ENCODE measurements at regions not wholly inside any gene's neighbourhood (a gene's known extent, or its start where the extent isn't known, plus 50 kb on each side); places are given as distances from the start of the nearest gene placed in this dataset.

DNA sequence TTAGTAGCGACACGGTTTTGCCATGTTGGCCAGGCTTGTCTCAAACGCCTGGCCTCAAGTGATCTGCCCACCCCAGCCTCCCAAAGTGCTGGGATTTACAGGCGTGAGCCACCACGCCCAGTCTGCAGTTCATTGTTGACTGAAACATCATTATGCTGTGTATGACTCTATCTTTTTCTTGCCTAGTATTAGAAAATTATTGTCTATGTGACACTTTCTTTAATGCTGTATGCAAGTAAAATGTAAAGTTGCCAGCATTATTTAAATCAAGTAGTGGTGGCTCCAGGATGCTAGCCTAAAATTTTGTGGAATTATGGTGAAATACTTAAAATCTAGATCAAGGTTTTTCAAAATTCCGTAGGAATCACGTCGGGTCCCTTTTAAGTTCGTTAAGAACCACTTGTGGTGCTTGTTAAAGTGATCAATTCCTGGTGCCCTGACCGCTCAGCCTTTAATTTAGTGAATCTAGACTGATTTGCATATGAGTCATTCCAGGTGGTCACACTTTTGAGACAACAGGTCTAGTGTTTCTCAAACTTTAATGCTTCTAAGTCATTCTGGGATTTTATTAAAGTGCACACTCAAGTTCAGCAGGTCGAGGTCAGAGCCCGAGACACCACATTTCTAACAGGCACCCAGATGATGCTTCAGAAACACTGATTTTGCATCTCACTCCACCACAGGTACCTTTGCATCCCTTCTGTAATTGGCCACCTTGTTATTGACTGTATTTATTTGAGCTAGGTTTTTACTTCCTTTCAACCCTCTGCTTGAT, 132.6 kb upstream of the MTHFD1L start:
- Histone ChIP-seq H3K9me3 (no peaks in the 10 kb centered on the region), H3K36me3 (peaks cover 0 to 12% (median 4%) of the 10 kb centered on the region in 4 donors), H3K4me1 (no peaks in the 10 kb centered on the region), H3K27ac (no peak overlapping the region), H3K4me3 (no peak overlapping the region), H3K27me3 (no peaks in the 10 kb centered on the region)
- no peak for DNase-seq
- no peak for TF ChIP-seq POLR2A (IDR thresholded peaks at IDR 0.05)
- no peak for TF ChIP-seq POLR2AphosphoS5 (IDR thresholded peaks at IDR 0.05)
- TF ChIP-seq, protein P1, sequence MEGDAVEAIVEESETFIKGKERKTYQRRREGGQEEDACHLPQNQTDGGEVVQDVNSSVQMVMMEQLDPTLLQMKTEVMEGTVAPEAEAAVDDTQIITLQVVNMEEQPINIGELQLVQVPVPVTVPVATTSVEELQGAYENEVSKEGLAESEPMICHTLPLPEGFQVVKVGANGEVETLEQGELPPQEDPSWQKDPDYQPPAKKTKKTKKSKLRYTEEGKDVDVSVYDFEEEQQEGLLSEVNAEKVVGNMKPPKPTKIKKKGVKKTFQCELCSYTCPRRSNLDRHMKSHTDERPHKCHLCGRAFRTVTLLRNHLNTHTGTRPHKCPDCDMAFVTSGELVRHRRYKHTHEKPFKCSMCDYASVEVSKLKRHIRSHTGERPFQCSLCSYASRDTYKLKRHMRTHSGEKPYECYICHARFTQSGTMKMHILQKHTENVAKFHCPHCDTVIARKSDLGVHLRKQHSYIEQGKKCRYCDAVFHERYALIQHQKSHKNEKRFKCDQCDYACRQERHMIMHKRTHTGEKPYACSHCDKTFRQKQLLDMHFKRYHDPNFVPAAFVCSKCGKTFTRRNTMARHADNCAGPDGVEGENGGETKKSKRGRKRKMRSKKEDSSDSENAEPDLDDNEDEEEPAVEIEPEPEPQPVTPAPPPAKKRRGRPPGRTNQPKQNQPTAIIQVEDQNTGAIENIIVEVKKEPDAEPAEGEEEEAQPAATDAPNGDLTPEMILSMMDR (IDR thresholded peaks at IDR 0.05) = no peak
- no peak for TF ChIP-seq EP300 (IDR thresholded peaks at IDR 0.05)
- no peak for ATAC-seq (ENCODE audit: low FRiP score in 2 of 2)
- 88 to 89% methylated on average over 12 of the region's 12 CpGs for WGBS, 2 donors

DNA sequence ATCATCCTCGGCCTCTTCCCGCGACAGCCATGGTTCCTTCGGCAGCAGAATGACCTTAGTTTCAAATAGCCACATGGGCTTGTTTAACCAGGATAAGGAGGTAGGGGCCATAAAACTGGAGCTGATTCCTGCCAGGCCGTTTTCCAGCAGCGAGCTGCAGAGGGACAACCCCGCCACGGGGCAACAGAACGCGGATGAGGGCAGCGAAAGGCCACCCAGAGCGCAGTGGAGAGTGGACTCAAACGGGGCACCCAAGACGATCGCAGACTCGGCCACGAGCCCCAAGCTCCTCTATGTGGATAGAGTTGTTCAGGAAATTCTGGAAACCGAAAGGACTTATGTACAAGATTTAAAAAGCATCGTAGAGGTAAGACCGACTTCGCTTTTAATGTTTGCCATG, 131.8 kb upstream of the MTHFD1L start:
- TF ChIP-seq POLR2AphosphoS5 (IDR thresholded peaks at IDR 0.05) = no peak
- TF ChIP-seq, protein P1 (IDR thresholded peaks at IDR 0.05) = no peak
- TF ChIP-seq POLR2A (IDR thresholded peaks at IDR 0.05) = no peak
- TF ChIP-seq EP300 (IDR thresholded peaks at IDR 0.05) = no peak
- H3K4me1 ChIP-seq = no peaks in the 10 kb centered on the region
- H3K36me3 ChIP-seq = peaks cover 0 to 12% (median 4%) of the 10 kb centered on the region in 4 donors
- WGBS, 2 donors = 96 to 97% methylated on average over 21 of the region's 21 CpGs
- no peak for ATAC-seq (ENCODE audit: low FRiP score in 2 of 2)
- H3K9me3 ChIP-seq = no peaks in the 10 kb centered on the region
- no peaks in the 10 kb centered on the region for H3K27me3 ChIP-seq
- no peak overlapping the region for H3K4me3 ChIP-seq
- peak in 1 of 2 donors; percentile 41 for DNase-seq
- H3K27ac ChIP-seq = no peak overlapping the region

DNA sequence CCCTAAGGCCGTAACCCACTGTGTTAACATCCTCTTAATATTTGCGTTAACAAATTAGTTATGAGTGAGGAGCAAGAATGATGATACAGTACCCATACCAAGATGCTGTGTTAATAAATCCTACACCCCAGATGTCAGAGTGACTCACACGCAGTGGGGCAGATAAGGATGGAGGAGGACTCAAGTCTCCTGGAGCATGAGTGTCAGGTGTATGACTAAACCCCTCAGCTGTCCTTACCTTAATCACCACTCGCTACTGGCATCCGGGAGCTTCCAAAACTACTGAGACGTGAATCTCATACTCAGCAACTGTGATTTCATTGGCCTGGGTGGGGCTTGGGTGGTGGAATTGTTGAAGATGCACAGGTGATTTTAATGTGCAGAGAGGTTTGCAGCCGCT, 131.3 kb upstream of the MTHFD1L start:
- no peaks in the 10 kb centered on the region for H3K9me3 ChIP-seq
- H3K36me3 ChIP-seq = peaks cover 0 to 12% (median 4%) of the 10 kb centered on the region in 4 donors
- ATAC-seq (ENCODE audit: low FRiP score in 2 of 2) (no peak), DNase-seq (no peak)
- H3K4me3 ChIP-seq = no peak overlapping the region
- TF ChIP-seq, protein P1 (IDR thresholded peaks at IDR 0.05) = no peak
- TF ChIP-seq EP300 (IDR thresholded peaks at IDR 0.05) (no peak), POLR2AphosphoS5 (IDR thresholded peaks at IDR 0.05) (no peak), POLR2A (IDR thresholded peaks at IDR 0.05) (no peak)
- H3K27me3 ChIP-seq = no peaks in the 10 kb centered on the region
- H3K27ac ChIP-seq = no peak overlapping the region
- H3K4me1 ChIP-seq = no peaks in the 10 kb centered on the region
- WGBS, 2 donors = 94 to 97% methylated on average over 5 to 7 of the region's 7 CpGs

DNA sequence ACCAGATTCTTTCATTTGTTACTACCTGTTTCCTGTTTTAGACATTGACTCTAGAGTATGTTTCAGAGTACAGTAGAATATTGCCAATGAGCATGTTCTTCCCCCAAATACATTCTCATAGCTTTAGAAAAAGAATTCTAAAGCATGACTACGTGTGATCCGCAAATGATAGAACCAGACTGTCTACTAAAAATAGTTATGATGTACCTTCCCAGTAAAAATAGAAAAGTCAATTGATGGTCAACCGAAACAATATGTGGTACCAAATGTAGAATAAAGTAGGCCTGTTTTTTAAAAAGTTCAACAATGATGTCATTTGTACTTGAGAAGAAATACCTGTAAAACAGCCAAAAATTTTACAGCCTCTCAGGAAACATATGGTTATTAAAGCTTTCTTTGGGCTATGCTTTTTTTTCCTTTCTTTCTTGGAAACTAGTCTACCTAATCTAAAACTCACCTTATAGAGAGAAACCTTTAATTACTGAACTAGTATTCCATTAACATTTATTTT, 130.1 kb upstream of the MTHFD1L start:
- WGBS, 2 donors = 95% methylated on average over 3 of the region's 3 CpGs
- no peaks in the 10 kb centered on the region for H3K4me1 ChIP-seq
- TF ChIP-seq, protein P1 (IDR thresholded peaks at IDR 0.05) = no peak
- TF ChIP-seq EP300 (IDR thresholded peaks at IDR 0.05) (no peak), POLR2AphosphoS5 (IDR thresholded peaks at IDR 0.05) (no peak), POLR2A (IDR thresholded peaks at IDR 0.05) (no peak)
- no peak overlapping the region for H3K27ac ChIP-seq
- H3K9me3 ChIP-seq = no peaks in the 10 kb centered on the region
- no peak overlapping the region for H3K4me3 ChIP-seq
- peaks cover 0 to 12% (median 4%) of the 10 kb centered on the region in 4 donors for H3K36me3 ChIP-seq
- no peaks in the 10 kb centered on the region for H3K27me3 ChIP-seq
- no peak for ATAC-seq (ENCODE audit: low FRiP score in 2 of 2)
- no peak for DNase-seq
